GM20431 (cell line): ENCODE measurements at regions not wholly inside any gene's neighbourhood (a gene's known extent, or its start where the extent isn't known, plus 50 kb on each side); places are given as distances from the start of the nearest gene placed in this dataset.

Experiments used
- in situ Hi-C: fragments of 300-500 bp; cut with MseI, MboI; formaldehyde crosslinking; loops from one replicate; pipeline ENCODE4 v1.15.0; 2020; ENCODE audit warnings: low sequenced_read_pairs; ENCODE audit not compliant: unreplicated experiment

- in situ Hi-C loops, result no loop called here
Observed at GRCh38 chr3:72128921-72129320, 344.0 kb upstream of the PROK2 start.

- in situ Hi-C loops, result no loop called here
Observed at GRCh38 chr3:72127844-72128243, 342.9 kb upstream of the PROK2 start.

GRCh38 chr3:72127224-72127612, 342.3 kb upstream of the PROK2 start:
- in situ Hi-C loops, result no loop called here

- in situ Hi-C loops, result no loop called here
Observed at GRCh38 chr3:72126441-72127223, 341.7 kb upstream of the PROK2 start.

GRCh38 chr3:72123908-72124441, 339.0 kb upstream of the PROK2 start:
- in situ Hi-C loops, result no loop called here

- in situ Hi-C loops, result no loop called here
Observed at GRCh38 chr3:72120806-72121778, 336.1 kb upstream of the PROK2 start.

- in situ Hi-C loops, result no loop called here
Observed at GRCh38 chr3:72120039-72120438, 335.1 kb upstream of the PROK2 start.

GRCh38 chr3:72118628-72119027, 333.7 kb upstream of the PROK2 start:
- in situ Hi-C loops, result no loop called here

- in situ Hi-C loops, result no loop called here
Observed at GRCh38 chr3:72116226-72116625, 331.3 kb upstream of the PROK2 start.

GRCh38 chr3:72115307-72115706, 330.4 kb upstream of the PROK2 start:
- in situ Hi-C loops, result no loop called here

- in situ Hi-C loops, result no loop called here
Observed at GRCh38 chr3:72114773-72115172, 329.8 kb upstream of the PROK2 start.

- in situ Hi-C loops, result no loop called here
Observed at GRCh38 chr3:72113964-72114363, 329.0 kb upstream of the PROK2 start.

- in situ Hi-C loops, result no loop called here
Observed at GRCh38 chr3:72113564-72113963, 328.6 kb upstream of the PROK2 start.

GRCh38 chr3:72112435-72112834, 327.5 kb upstream of the PROK2 start:
- in situ Hi-C loops, result no loop called here

GRCh38 chr3:72111265-72112205, 326.6 kb upstream of the PROK2 start:
- in situ Hi-C loops, result no loop called here

GRCh38 chr3:72109327-72110259, 324.6 kb upstream of the PROK2 start:
- in situ Hi-C loops, result no loop called here

GRCh38 chr3:72105306-72105705, 320.4 kb upstream of the PROK2 start:
- in situ Hi-C loops, result no loop called here

- in situ Hi-C loops, result no loop called here
Observed at GRCh38 chr3:72102112-72102616, 317.2 kb upstream of the PROK2 start.

GRCh38 chr3:72101494-72101893, 316.5 kb upstream of the PROK2 start:
- in situ Hi-C loops, result no loop called here
